PC-3 (cell line): ENCODE measurements at regions not wholly inside any gene's neighbourhood (a gene's known extent, or its start where the extent isn't known, plus 50 kb on each side); places are given as distances from the start of the nearest gene placed in this dataset.
A peak's percentile ranks its signal among the peaks of the same experiment; 100 is the strongest.

ENCODE experiments used
- ATAC-seq: fragments of 200-7000 bp; cut with Tn5 transposase; 2 replicates; pipeline ENCODE4 v1.9.1; 2020; ENCODE audit warnings: mild to moderate bottlenecking, moderate library complexity
- BruUV-seq: library from RNA; stranded (reverse); fragments of 400-500 nt; replicated peaks from 2 replicates; lab custom pipeline; 2021; lab: Mats Ljungman, UMichigan
- CTCF ChIA-PET: fragments of 300-600 bp; sonication (Branson Sonifier 250); formaldehyde crosslinking; loops from one replicate; lab custom pipeline; 2022; ENCODE audit warnings: antibody characterized with exemption; lab: Charles Lee
- POLR2A ChIA-PET: fragments of 300-600 bp; sonication (Branson Sonifier 250); formaldehyde crosslinking; loops from one replicate; lab custom pipeline; 2022; ENCODE audit warnings: antibody characterized with exemption; ENCODE audit not compliant: unreplicated experiment; lab: Charles Lee
- DNase-seq: peaks from one replicate; pipeline ENCODE4 v3.0.0-alpha.2; 2015
- H2AFZ ChIP-seq: fragments of 300-600 bp; sonication (generic); 2 replicates; pipeline ENCODE4 v1.6.0; 2016; ENCODE audit warnings: antibody characterized with exemption, low read length
- H3F3A ChIP-seq: fragments of 300-600 bp; sonication (generic); one replicate; pipeline ENCODE4 v1.6.0; 2017; ENCODE audit warnings: antibody characterized with exemption, low read length, control low read depth, mild to moderate bottlenecking; ENCODE audit not compliant: unreplicated experiment
- H3K27ac ChIP-seq: fragments of 300-600 bp; sonication (generic); 2 replicates; pipeline ENCODE4 v1.5.1; 2016; ENCODE audit warnings: mild to moderate bottlenecking, low read length
- H3K27me3 ChIP-seq: fragments of 300-600 bp; sonication (generic); 2 replicates; pipeline ENCODE4 v1.6.1; 2016; ENCODE audit warnings: low read length, mixed read lengths
- H3K36me3 ChIP-seq: fragments of 300-600 bp; sonication (generic); 2 replicates; pipeline ENCODE4 v1.6.1; 2016; ENCODE audit warnings: low read depth, mixed run types, low read length, mixed read lengths
- H3K4me1 ChIP-seq: fragments of 300-600 bp; sonication (generic); 2 replicates; pipeline ENCODE4 v1.5.1; 2016; ENCODE audit warnings: low read length; ENCODE audit not compliant: insufficient read depth
- H3K4me2 ChIP-seq: fragments of 300-600 bp; sonication (generic); 2 replicates; pipeline ENCODE4 v1.6.0; 2016; ENCODE audit warnings: low read length
- H3K4me3 ChIP-seq: fragments of 300-600 bp; sonication (generic); 2 replicates; pipeline ENCODE4 v1.5.1; 2016; ENCODE audit warnings: mild to moderate bottlenecking, low read length, mixed read lengths
- H3K79me2 ChIP-seq: fragments of 300-600 bp; sonication (generic); 2 replicates; pipeline ENCODE4 v1.6.1; 2017; ENCODE audit warnings: low read length, mixed read lengths
- H3K9ac ChIP-seq: fragments of 300-600 bp; sonication (generic); 2 replicates; pipeline ENCODE4 v1.6.0; 2016; ENCODE audit warnings: mild to moderate bottlenecking, low read length
- H3K9me2 ChIP-seq: fragments of 300-600 bp; sonication (generic); replicated peaks from 2 replicates; pipeline ENCODE4 v1.6.1; 2016; ENCODE audit warnings: mixed run types, low read length, mixed read lengths
- H3K9me3 ChIP-seq: fragments of 300-600 bp; sonication (generic); 2 replicates; pipeline ENCODE4 v1.6.1; 2016; ENCODE audit warnings: low read length, mixed read lengths
- H4K20me1 ChIP-seq: fragments of 300-600 bp; sonication (generic); 2 replicates; pipeline ENCODE4 v1.6.1; 2016; ENCODE audit warnings: low read length, mixed read lengths
- EZH2 ChIP-seq: fragments of 300-600 bp; sonication (generic); IDR thresholded peaks from one replicate; pipeline ENCODE4 v1.6.1; 2017; ENCODE audit warnings: antibody characterized with exemption, mild to moderate bottlenecking, low read length; ENCODE audit not compliant: unreplicated experiment
- EZH2phosphoT487 ChIP-seq: fragments of 300-600 bp; sonication (generic); IDR thresholded peaks from 2 replicates; pipeline ENCODE4 v1.6.1; 2018; ENCODE audit warnings: mild to moderate bottlenecking, antibody characterized with exemption, low read length, borderline replicate concordance
- intact Hi-C: fragments of 100-400 bp; cut with micrococcal nuclease; formaldehyde crosslinking; loops from 2 replicates; pipeline ENCODE4 v1.9.0; 2023
- TF ChIP-seq, protein P1 (sequence below): fragments of 300-600 bp; sonication (generic); conservative IDR thresholded peaks from 2 replicates; pipeline ENCODE4 v1.5.1; 2017; ENCODE audit warnings: antibody characterized with exemption, low read depth, mild to moderate bottlenecking, low read length

- no peaks in the 10 kb centered on the region for H3K9me2 ChIP-seq
- no peak overlapping the region for H3K9ac ChIP-seq
- POLR2A ChIA-PET = interaction anchor here (0.7 kb wide), 1 partner anchor 282 kb away, joined by 3 read pairs; no protein-coding TSS in a partner anchor
- no peaks in the 10 kb centered on the region for H4K20me1 ChIP-seq
- H3K4me1 ChIP-seq = peaks cover 14% of the 10 kb centered on the region
- DNase-seq = no peak
- intact Hi-C loops = no loop called here
- no peaks in the 10 kb centered on the region for H3K79me2 ChIP-seq
- H3K4me3 ChIP-seq = no peak overlapping the region
- no peaks in the 10 kb centered on the region for H3K36me3 ChIP-seq
- CTCF ChIA-PET = no interaction called here
- H3F3A ChIP-seq = no peaks in the 10 kb centered on the region
- BruUV-seq = no TSS peak
- TF ChIP-seq EZH2phosphoT487 (no peak), EZH2 (no peak)
- TF ChIP-seq, protein P1, sequence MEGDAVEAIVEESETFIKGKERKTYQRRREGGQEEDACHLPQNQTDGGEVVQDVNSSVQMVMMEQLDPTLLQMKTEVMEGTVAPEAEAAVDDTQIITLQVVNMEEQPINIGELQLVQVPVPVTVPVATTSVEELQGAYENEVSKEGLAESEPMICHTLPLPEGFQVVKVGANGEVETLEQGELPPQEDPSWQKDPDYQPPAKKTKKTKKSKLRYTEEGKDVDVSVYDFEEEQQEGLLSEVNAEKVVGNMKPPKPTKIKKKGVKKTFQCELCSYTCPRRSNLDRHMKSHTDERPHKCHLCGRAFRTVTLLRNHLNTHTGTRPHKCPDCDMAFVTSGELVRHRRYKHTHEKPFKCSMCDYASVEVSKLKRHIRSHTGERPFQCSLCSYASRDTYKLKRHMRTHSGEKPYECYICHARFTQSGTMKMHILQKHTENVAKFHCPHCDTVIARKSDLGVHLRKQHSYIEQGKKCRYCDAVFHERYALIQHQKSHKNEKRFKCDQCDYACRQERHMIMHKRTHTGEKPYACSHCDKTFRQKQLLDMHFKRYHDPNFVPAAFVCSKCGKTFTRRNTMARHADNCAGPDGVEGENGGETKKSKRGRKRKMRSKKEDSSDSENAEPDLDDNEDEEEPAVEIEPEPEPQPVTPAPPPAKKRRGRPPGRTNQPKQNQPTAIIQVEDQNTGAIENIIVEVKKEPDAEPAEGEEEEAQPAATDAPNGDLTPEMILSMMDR = no peak
- ATAC-seq = no peak
- H2AFZ ChIP-seq = no peak overlapping the region
- H3K4me2 ChIP-seq = no peak overlapping the region
- H3K9me3 ChIP-seq = no peaks in the 10 kb centered on the region
- H3K27ac ChIP-seq = no peak overlapping the region
- H3K27me3 ChIP-seq = no peaks in the 10 kb centered on the region
Observed at GRCh38 chr7:96426685-96427084, 104.8 kb upstream of the SLC25A13 start.

DNA sequence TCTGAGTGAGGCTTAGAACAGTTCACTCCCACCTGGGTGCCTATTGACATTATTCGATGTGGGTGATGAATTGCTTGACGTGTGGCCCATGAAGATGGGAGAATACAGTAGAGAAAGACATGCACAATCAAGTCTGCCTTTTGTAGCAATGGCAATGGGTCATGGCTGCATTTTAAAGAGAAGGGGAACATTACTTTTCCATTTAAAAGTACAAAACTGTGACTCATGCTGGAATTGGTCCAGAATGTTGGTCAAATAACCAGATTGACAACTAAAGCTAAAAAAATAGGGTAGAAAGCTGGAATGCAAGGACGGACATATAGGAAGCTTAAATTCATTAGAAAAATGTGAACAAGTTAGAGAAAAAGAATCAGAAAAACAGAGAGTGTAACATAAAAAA, 104.1 kb upstream of the SLC25A13 start:
- no TSS peak for BruUV-seq
- no peak overlapping the region for H3K4me2 ChIP-seq
- peak; percentile 87 for DNase-seq
- ChIA-PET CTCF (no interaction called here), POLR2A (interaction anchor here (0.7 kb wide), 1 partner anchor 282 kb away, joined by 3 read pairs; no protein-coding TSS in a partner anchor)
- TF ChIP-seq, protein P1 = no peak
- TF ChIP-seq EZH2phosphoT487 = no peak
- ATAC-seq = peak; percentile 27
- H3K27me3 ChIP-seq = no peaks in the 10 kb centered on the region
- H3K9ac ChIP-seq = no peak overlapping the region
- H3K4me3 ChIP-seq = no peak overlapping the region
- no peaks in the 10 kb centered on the region for H3K79me2 ChIP-seq
- peaks cover 14% of the 10 kb centered on the region for H3K4me1 ChIP-seq
- no peaks in the 10 kb centered on the region for H3K9me3 ChIP-seq
- H3K9me2 ChIP-seq = no peaks in the 10 kb centered on the region
- H4K20me1 ChIP-seq = no peaks in the 10 kb centered on the region
- no peak overlapping the region for H3K27ac ChIP-seq
- no peaks in the 10 kb centered on the region for H3K36me3 ChIP-seq
- H2AFZ ChIP-seq = no peak overlapping the region
- H3F3A ChIP-seq = no peaks in the 10 kb centered on the region
- intact Hi-C loops = no loop called here

DNA sequence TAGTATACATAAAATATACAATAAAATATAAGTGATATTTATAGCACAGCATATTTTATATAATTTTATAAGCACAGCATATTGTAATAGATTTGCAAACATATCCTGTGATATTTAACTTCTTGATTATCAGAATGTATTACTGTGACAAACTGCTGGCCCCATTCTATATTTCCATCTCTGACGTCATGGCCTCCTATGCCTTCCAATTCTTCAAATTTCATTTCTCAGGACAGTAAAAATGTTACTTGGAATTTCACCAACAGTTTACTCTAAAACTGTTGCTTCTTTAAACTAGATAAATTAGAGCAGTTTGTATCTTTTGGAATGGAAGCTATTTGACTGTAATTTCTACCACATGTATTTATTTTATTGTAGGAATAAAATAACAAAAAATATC, 102.5 kb upstream of the SLC25A13 start:
- ChIA-PET CTCF (no interaction called here), POLR2A (no interaction called here)
- no peaks in the 10 kb centered on the region for H3K9me2 ChIP-seq
- H3K4me3 ChIP-seq = no peak overlapping the region
- DNase-seq (no peak), ATAC-seq (no peak)
- no peaks in the 10 kb centered on the region for H4K20me1 ChIP-seq
- BruUV-seq = no TSS peak
- H3K9me3 ChIP-seq = no peaks in the 10 kb centered on the region
- no peaks in the 10 kb centered on the region for H3F3A ChIP-seq
- no peak overlapping the region for H3K9ac ChIP-seq
- intact Hi-C loops = no loop called here
- no peak overlapping the region for H3K27ac ChIP-seq
- no peaks in the 10 kb centered on the region for H3K36me3 ChIP-seq
- no peaks in the 10 kb centered on the region for H3K27me3 ChIP-seq
- no peak overlapping the region for H3K4me2 ChIP-seq
- no peaks in the 10 kb centered on the region for H3K79me2 ChIP-seq
- H2AFZ ChIP-seq = no peak overlapping the region
- peaks cover 14% of the 10 kb centered on the region for H3K4me1 ChIP-seq
- TF ChIP-seq EZH2 (no peak), EZH2phosphoT487 (no peak)
- TF ChIP-seq, protein P1 = no peak
